Psoas muscle (tissue), 7 donors: ENCODE measurements at regions not wholly inside any gene's neighbourhood (a gene's known extent, or its start where the extent isn't known, plus 50 kb on each side); places are given as distances from the start of the nearest gene placed in this dataset.

Experiments used
- ATAC-seq, 4 donors: fragments of 200-7000 bp; cut with Tn5 transposase; one replicate each; pipeline ENCODE4 v1.9.1; 2020; ENCODE audit warnings: moderate library complexity in 3 of 4, mild to moderate bottlenecking in 2 of 4
- DNase-seq, 2 donors: peaks; one replicate each; pipeline ENCODE4 v3.0.0-alpha.2; 2020
- H3K27ac ChIP-seq: fragments of 200-600 bp; one replicate; pipeline ENCODE4 v1.8.0; 2022
- H3K27me3 ChIP-seq, 3 donors: fragments of 200-600 bp in 1 of 3; one replicate each; pipeline versions ENCODE4 v1.6.1 to v1.8.0; 2013 to 2022; ENCODE audit warnings: low read length in 2 of 3, mild to moderate bottlenecking in 2 of 3, moderate library complexity in 1 of 3; ENCODE audit not compliant: insufficient read depth in 3 of 3
- H3K36me3 ChIP-seq, 2 donors: fragments of 200-600 bp in 1 of 2; one replicate each; pipeline versions ENCODE4 v1.6.1 to v1.8.0; 2013 to 2022; ENCODE audit warnings: low read depth in 1 of 2, mild to moderate bottlenecking in 1 of 2, moderate library complexity in 1 of 2; ENCODE audit not compliant: insufficient read depth in 1 of 2
- H3K4me1 ChIP-seq: fragments of 200-600 bp; one replicate; pipeline ENCODE4 v1.8.0; 2022
- H3K4me3 ChIP-seq: fragments of 200-600 bp; one replicate; pipeline ENCODE4 v1.8.0; 2022; ENCODE audit warnings: mild to moderate bottlenecking
- H3K9me3 ChIP-seq: fragments of 200-600 bp; one replicate; pipeline ENCODE4 v1.8.0; 2022
- CTCF ChIP-seq: fragments of 200-600 bp; IDR thresholded peaks from one replicate; pipeline ENCODE4 v1.8.0; 2022; ENCODE audit warnings: antibody characterized with exemption
- WGBS, 3 donors: extraction: QIAGEN DNeasy Blood & Tissue Kit; methylation state at CpG; one replicate each; pipeline versions ENCODE4 v1.1.6 to v1.1.7; 2013; 5-methylcytosine and 5-hydroxymethylcytosine counted together
- intact Hi-C, 2 donors: fragments of 100-400 bp; cut with DNase I; formaldehyde crosslinking; loops; one replicate each; pipeline versions ENCODE4 v1.11.0 to v1.14.2; 2022
- donor health status: healthy with polysubstance abuse.
- donor health status: DM: no; HTN: no; CAD: no; lungs with moderate emphysema.
- donor health status: Bipolar disorder and iron deficiency.
- donor health status: healthy.
- donor health status: DM: yes; HTN: yes; CAD: no.
- donor health status: DM: no; HTN: no; CAD: no.
- donor health status: DM: yes; HTN: yes; CAD: no.

DNA sequence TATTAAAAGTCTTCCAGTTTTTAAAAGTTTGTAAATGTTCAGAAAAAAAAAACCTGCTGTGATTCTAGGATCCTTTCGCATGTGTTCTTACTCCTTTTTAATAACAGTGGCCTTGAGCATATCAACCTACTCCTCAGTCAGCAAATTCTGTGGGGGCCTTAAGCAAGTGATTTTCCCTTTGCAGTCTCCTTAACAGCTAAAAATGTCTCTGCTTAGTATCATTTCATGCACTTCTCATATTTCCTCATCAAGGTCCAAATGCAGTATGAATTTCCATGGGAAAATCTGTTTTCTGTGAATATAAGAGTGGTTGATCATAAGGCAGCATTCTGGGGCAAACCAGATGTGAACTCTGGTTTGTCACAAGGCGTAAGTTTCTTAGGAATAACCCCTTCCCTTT lies 2175.1 kb upstream of the PIK3C3 start:
- H3K4me3 ChIP-seq, result no peak overlapping the region
- no peaks in the 10 kb centered on the region for H3K4me1 ChIP-seq
- no peak for TF ChIP-seq CTCF
- no peaks in the 10 kb centered on the region for H3K9me3 ChIP-seq
- H3K36me3 ChIP-seq, result no peaks in the 10 kb centered on the region
- intact Hi-C loops, result no loop called here
- no peaks in the 10 kb centered on the region for H3K27me3 ChIP-seq
- H3K27ac ChIP-seq, result no peak overlapping the region
- DNase-seq (no peak), ATAC-seq (no peak)
- 78 to 89% (median 87%) methylated on average over 2 of the region's 2 CpGs for WGBS, 3 donors

GRCh38 chr18:39776766-39777165 lies 2178.3 kb upstream of the PIK3C3 start:
- H3K4me1 ChIP-seq, result no peaks in the 10 kb centered on the region
- DNase-seq (no peak), ATAC-seq (no peak)
- H3K4me3 ChIP-seq, result no peak overlapping the region
- H3K27ac ChIP-seq, result no peak overlapping the region
- intact Hi-C loops, result no loop called here
- H3K9me3 ChIP-seq, result no peaks in the 10 kb centered on the region
- no peak for TF ChIP-seq CTCF
- no peaks in the 10 kb centered on the region for H3K27me3 ChIP-seq
- H3K36me3 ChIP-seq, result no peaks in the 10 kb centered on the region

GRCh38 chr18:39774957-39775598 lies 2180.0 kb upstream of the PIK3C3 start:
- Histone ChIP-seq H3K27ac (no peak overlapping the region), H3K27me3 (no peaks in the 10 kb centered on the region), H3K9me3 (no peaks in the 10 kb centered on the region), H3K4me3 (no peak overlapping the region), H3K4me1 (no peaks in the 10 kb centered on the region), H3K36me3 (no peaks in the 10 kb centered on the region)
- 57 to 69% (median 63%) methylated on average over 3 of the region's 3 CpGs for WGBS, 3 donors
- DNase-seq (no peak), ATAC-seq (no peak)
- no peak for TF ChIP-seq CTCF
- intact Hi-C loops, result no loop called here

DNA sequence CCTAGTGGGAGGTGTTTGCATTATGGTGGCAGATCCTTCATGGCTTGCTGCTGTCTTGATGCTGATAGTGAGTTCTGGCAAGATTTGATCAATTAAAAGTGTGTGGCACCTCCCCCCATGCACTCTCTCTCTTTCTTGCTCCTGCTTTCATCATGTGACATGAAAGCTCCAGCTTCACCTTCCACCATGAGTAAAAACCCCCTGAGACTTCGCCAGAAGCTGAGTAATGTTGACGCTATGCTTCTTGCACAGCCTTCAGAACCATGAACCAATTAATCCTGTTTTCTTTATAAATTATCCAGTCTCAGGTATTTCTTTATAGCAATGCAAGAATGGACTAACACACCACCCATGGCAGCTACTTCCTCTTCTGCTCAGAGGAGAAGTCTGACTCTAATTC lies 2181.4 kb upstream of the PIK3C3 start:
- H3K4me1 ChIP-seq, result no peaks in the 10 kb centered on the region
- no peak for DNase-seq
- no peak for TF ChIP-seq CTCF
- H3K27ac ChIP-seq, result no peak overlapping the region
- H3K36me3 ChIP-seq, result no peaks in the 10 kb centered on the region
- no peaks in the 10 kb centered on the region for H3K9me3 ChIP-seq
- intact Hi-C loops, result no loop called here
- 94 to 96% (median 95%) methylated on average over 2 of the region's 2 CpGs for WGBS, 3 donors
- H3K4me3 ChIP-seq, result no peak overlapping the region
- no peak for ATAC-seq
- no peaks in the 10 kb centered on the region for H3K27me3 ChIP-seq
